HG03060 (cell line): ENCODE measurements at regions not wholly inside any gene's neighbourhood (a gene's known extent, or its start where the extent isn't known, plus 50 kb on each side); places are given as distances from the start of the nearest gene placed in this dataset.
"Not testable (repeated sequence)": the region's sequence is repeated elsewhere in the genome, so short reads cannot be mapped to it uniquely, and the experiment has no call there.

Source experiments
- ATAC-seq: cut with Tn5 transposase; IDR thresholded peaks from one replicate; pipeline ENCODE4 v1.9.1; 2021; ENCODE audit warnings: low read depth, moderate number of reproducible peaks; ENCODE audit not compliant: unreplicated experiment

DNA sequence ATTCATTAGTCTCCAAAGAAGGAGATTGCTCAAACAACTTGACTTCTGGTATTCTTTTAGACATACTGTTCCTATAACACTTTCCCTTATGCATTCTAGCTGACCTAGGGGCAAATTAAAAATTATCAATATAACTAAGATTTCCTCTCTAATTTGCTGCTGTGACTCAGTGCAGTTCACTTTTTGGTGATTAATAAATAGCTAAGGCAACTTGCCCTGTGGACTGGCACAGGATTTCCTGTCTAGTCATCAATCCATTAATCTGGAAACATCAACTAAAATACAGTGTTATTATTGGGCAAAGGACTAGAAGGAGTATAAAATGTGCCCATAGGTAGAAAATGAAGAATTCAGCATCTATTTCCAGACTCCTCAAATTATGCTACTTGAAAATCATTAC, 83.5 kb upstream of the SERPINE2 start:
- ATAC-seq = no peak

GRCh38 chr2:224121406-224122067, 82.5 kb upstream of the SERPINE2 start:
- no peak for ATAC-seq

- no peak for ATAC-seq
Measured at GRCh38 chr2:224120986-224121385, 81.9 kb upstream of the SERPINE2 start.

GRCh38 chr2:224119846-224120245, 80.8 kb upstream of the SERPINE2 start:
- ATAC-seq = not testable (repeated sequence)

DNA sequence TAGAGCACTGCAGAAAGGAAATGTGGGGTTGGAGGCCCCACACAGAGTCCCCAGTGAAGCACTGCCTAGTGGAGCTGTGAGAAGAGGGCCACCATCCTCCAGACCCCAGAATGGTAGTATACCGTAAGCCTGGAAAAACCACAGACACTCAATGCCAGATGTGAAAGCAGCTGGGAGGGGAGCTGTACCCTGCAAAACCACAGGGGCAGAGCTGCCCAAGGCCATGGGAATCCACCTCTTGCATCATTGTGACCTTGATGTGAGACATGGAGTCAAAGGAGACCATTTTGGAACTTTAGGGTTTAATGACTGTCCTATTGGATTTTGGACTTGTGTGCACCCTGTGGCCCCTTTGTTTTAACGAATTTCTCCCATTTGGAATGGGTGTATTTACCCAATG, 75.3 kb upstream of the SERPINE2 start:
- no peak for ATAC-seq

- ATAC-seq = not testable (repeated sequence)
Measured at GRCh38 chr2:224113930-224114329, 74.8 kb upstream of the SERPINE2 start.

DNA sequence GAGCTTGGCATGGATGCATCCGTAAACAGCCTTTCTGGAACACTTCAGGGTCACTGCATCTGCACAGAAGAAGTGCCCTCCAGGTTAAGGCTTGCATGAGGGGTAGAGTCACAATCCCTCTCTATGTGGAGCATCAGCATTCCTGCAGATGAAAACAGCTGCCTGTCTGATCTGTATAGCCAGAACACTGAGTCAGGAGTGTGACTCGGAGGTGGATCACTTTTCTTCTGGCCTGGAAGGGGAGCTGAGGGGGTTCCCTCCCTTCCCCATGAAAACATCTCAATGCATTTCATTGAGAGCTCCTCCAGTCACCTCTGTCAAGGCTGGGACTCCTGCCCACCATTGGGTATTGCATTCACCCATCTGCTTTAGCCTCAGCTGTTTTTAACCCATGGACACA, 72.5 kb upstream of the SERPINE2 start:
- ATAC-seq = no peak

GRCh38 chr2:224110811-224111210, 71.7 kb upstream of the SERPINE2 start:
- no peak for ATAC-seq

GRCh38 chr2:224109751-224110150, 70.7 kb upstream of the SERPINE2 start:
- ATAC-seq = no peak

GRCh38 chr2:224106794-224107193, 67.7 kb upstream of the SERPINE2 start:
- ATAC-seq = no peak

DNA sequence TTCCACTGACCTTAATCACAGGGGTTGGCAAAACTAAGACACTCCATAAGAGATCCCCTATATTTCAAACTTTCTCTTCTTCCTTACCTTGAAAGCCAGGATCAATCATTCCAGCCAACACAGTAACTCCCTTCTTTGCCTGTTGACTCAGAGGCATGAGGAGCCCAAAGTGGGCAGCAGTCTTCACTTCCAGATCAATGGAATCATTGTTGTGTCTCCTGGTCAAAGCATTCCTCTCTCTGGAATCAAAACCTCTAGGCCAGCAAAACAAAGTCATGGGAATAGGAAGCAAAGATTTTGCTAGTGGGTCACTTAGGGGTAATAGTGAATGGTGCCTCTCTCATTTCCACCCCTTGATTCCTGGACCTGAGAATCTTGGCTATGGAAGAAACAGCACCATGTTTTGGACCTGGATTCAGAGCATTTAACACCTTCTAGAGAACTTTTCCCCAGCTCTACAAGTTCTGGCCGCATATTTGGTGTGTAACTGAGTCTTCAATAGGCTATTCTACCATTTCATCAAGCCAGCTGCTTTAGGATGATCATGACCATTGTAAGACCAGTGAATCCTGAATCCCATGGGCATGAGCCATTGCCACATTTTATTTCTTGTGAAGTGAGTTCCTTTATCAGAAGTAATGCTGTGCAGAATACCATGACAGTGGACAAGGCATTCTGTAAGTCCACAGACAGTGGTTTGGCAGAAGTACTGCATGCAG, 65.7 kb upstream of the SERPINE2 start:
- ATAC-seq = no peak

- ATAC-seq = no peak
Measured at GRCh38 chr2:224103651-224104050, 64.6 kb upstream of the SERPINE2 start.

DNA sequence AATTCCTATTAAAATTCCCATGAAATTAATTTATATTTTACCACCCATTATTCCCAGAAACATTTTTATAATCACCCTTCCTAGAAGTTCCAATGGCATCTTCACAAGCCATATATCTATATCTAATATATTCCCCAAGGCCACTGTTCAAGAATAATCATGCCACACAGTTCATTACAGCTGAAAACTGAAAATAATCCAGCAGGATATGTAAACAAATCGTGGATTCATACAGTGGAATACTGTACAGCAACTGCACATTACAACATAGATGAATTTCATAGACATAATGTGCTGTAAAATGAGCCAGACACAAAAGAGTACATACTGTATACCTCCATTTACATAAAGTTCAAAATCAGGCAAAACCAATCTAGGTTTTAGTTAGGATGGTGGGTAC, 63.9 kb upstream of the SERPINE2 start:
- ATAC-seq = no peak

DNA sequence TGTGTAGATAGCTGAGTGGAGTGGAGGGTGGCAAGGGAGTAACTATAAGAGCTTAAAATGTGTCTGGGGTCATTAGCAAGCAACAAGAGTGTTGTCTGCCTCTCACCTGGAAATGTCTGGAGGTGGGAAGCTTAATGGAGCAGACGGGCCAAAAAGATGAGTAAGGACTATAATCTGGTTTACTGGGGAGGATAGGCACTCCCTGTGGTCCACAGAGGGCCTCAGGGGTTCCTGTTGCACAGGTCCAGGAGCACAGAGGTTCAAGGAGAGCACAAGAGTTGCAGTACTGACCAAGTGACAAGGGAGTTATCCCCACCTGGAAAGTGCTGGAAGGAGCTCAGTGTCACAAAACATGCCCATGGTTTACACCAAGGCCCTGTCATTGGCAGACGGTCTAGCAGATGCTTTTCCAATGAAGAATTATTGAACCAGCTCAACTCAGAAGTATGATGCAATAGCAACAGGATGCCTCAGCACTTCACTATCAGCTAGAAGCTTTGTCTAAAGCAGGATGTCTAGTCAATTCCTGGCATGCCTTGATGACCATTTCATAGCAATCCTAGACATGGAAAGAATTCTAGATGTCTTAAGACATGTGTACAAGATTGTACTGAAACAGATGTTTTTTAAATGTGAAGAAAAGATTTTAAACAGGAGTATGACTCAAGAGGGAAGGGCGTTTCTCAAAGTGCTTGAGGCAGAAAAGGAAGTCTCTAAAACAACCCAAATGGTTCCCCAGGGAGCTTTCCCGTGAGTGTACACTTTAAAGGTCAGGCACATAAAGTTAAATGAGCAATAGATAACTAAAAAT, 62.9 kb upstream of the SERPINE2 start:
- ATAC-seq = no peak

DNA sequence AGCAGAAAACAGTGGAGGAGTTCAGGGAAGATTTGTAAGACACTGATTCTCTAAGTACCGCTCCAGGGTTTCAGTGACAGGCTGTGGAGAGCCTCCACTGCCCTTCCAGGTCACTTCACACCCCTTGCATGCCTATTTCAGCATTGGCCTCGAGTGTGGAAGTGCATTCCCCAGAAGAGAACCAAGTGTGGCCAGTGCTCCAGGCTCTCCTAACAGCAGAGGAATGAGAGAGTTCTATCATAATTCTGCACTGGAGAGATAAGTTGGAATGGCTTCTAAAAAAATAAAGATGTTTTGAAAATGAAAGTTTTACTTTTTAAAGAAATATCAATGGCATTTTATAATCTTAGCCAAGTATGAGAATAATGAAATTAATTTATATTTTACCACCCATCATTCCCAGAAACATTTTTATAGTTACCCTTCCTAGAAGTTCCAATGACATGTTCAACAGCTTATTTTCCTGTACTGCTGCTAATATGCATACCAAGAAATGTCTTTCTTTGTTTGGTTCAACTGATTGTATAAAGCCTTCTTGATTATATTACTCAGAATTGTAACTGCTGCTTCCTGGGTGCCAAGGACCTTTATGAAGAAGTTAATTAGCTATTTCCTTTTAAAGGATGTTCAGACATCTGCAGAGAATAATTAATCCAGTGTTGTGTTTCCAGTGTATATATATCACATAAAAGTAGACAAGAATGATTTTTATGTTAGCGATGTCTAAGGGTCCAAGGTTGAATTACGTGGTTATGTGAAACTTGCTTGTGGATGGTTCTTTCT, 61.0 kb upstream of the SERPINE2 start:
- no peak for ATAC-seq

GRCh38 chr2:224098481-224099230, 59.6 kb upstream of the SERPINE2 start:
- no peak for ATAC-seq

DNA sequence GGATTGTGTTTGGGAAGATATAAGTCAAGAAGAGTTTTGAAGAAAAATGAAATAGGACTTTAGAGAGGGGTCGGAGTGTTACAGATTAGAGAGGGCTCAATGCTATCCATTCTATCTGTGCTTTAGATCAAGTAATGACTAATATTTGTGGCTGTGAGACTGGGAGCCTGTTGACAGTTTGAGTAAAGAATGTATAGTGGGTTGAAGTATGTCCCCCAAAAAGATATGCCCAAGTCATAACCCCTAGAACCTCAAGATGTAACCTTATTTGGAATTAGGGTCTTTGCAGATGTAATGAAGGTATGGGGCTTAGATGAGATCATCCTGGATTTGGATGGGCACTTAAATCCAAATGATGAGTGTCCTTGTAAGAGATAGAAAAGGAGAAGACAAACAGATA, 55.3 kb upstream of the SERPINE2 start:
- no peak for ATAC-seq

DNA sequence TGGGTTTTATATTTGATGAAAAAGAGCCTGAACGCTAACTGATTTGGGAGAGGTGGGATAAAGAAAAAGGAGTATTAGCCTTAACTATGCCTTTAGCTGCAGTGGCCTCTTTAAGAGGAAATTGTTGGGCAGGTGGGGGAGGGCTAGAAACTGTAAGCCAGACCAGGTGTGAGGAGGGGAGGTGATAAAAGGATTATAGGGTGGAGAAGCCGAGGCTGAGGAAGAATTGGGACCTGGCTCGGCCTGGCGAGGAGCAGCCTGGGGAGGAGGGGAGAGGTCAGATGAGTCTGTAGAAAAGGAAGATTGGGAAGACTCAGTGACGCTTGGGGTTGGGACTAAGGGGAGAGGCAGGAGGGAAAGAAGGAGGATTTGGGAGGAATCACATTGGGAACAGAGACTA, 52.6 kb upstream of the SERPINE2 start:
- not testable (repeated sequence) for ATAC-seq

DNA sequence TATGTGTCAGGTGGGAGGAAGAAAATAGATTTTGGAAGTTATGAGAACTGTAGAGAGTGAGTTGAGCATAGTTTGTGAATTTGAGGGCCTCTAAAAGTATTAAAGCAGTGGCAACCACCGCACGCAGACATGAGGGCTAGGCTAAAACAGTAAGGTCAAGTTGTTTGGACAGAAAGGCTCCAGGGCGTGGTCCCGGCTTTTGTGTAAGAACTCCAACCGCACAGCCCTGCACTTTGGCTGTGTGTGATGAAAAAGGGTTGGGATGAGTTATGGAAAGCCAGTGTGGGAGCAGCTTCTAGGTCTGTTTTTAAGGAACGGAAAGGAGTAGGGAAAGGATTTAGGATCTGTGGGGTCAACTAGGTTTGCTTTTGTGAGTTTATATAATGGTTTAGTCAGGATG, 50.5 kb upstream of the SERPINE2 start:
- not testable (repeated sequence) for ATAC-seq
